ENCODE measurements at regions not wholly inside any gene's neighbourhood (a gene's known extent, or its start where the extent isn't known, plus 50 kb on each side); places are given as distances from the start of the nearest gene placed in this dataset.

- TF ChIP-seq CTCF (IDR thresholded peaks at IDR 0.05; ENCODE audit: insufficient read depth, low read length) = no peak
- no peak for DNase-seq (ENCODE audit: low read depth)
- no peak overlapping the region for H3K4me3 ChIP-seq (ENCODE audit: low read depth, low read length)
Observed at GRCh38 chr5:86407711-86408110, 210.0 kb upstream of the COX7C start.

- TF ChIP-seq CTCF (IDR thresholded peaks at IDR 0.05; ENCODE audit: insufficient read depth, low read length) = no peak
- no peak for DNase-seq (ENCODE audit: low read depth)
Observed at GRCh38 chr5:86411596-86411995, 206.1 kb upstream of the COX7C start.

GRCh38 chr5:86427158-86427557 is 190.6 kb upstream of the COX7C start:
- no peak for DNase-seq (ENCODE audit: low read depth)
- TF ChIP-seq CTCF (IDR thresholded peaks at IDR 0.05; ENCODE audit: insufficient read depth, low read length) = no peak
- H3K4me3 ChIP-seq (ENCODE audit: low read depth, low read length) = no peak overlapping the region

More at GRCh38 chr5:86411596-86411995, 206.1 kb upstream of the COX7C start:
- H3K4me3 ChIP-seq (ENCODE audit: low read depth, low read length) = no peak overlapping the region

- no peak for TF ChIP-seq CTCF (IDR thresholded peaks at IDR 0.05; ENCODE audit: insufficient read depth, low read length)
- DNase-seq (ENCODE audit: low read depth) = no peak
- H3K4me3 ChIP-seq (ENCODE audit: low read depth, low read length) = no peak overlapping the region
Observed at GRCh38 chr5:86439593-86440110, 178.1 kb upstream of the COX7C start.

- H3K4me3 ChIP-seq (ENCODE audit: low read depth, low read length) = no peak overlapping the region
- TF ChIP-seq CTCF (IDR thresholded peaks at IDR 0.05; ENCODE audit: insufficient read depth, low read length) = no peak
- DNase-seq (ENCODE audit: low read depth) = no peak
Observed at GRCh38 chr5:86442036-86442745, 175.6 kb upstream of the COX7C start.

GRCh38 chr5:86447362-86447761 is 170.4 kb upstream of the COX7C start:
- no peak overlapping the region for H3K4me3 ChIP-seq (ENCODE audit: low read depth, low read length)
- no peak for TF ChIP-seq CTCF (IDR thresholded peaks at IDR 0.05; ENCODE audit: insufficient read depth, low read length)
- no peak for DNase-seq (ENCODE audit: low read depth)

- TF ChIP-seq CTCF (IDR thresholded peaks at IDR 0.05; ENCODE audit: insufficient read depth, low read length) = no peak
- no peak for DNase-seq (ENCODE audit: low read depth)
- H3K4me3 ChIP-seq (ENCODE audit: low read depth, low read length) = no peak overlapping the region
Observed at GRCh38 chr5:86452251-86452650, 165.5 kb upstream of the COX7C start.
